ENCODE measurements at regions not wholly inside any gene's neighbourhood (a gene's known extent, or its start where the extent isn't known, plus 50 kb on each side); places are given as distances from the start of the nearest gene placed in this dataset.

- Mint-ChIP-seq H3K27ac (no peak overlapping the region), H3K36me3 (ENCODE audit: insufficient read depth) (no peaks in the 10 kb centered on the region)
Measured at GRCh38 chr14:55772486-55772885, 192.5 kb downstream of the KTN1 start.

GRCh38 chr14:55773312-55773711 lies 193.3 kb downstream of the KTN1 start:
- no peak for DNase-seq (ENCODE audit: low spot score, unreplicated experiment)
- TF ChIP-seq, protein P1, sequence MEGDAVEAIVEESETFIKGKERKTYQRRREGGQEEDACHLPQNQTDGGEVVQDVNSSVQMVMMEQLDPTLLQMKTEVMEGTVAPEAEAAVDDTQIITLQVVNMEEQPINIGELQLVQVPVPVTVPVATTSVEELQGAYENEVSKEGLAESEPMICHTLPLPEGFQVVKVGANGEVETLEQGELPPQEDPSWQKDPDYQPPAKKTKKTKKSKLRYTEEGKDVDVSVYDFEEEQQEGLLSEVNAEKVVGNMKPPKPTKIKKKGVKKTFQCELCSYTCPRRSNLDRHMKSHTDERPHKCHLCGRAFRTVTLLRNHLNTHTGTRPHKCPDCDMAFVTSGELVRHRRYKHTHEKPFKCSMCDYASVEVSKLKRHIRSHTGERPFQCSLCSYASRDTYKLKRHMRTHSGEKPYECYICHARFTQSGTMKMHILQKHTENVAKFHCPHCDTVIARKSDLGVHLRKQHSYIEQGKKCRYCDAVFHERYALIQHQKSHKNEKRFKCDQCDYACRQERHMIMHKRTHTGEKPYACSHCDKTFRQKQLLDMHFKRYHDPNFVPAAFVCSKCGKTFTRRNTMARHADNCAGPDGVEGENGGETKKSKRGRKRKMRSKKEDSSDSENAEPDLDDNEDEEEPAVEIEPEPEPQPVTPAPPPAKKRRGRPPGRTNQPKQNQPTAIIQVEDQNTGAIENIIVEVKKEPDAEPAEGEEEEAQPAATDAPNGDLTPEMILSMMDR (IDR thresholded peaks at IDR 0.05; ENCODE audit: unreplicated experiment): no peak
- no peak overlapping the region for H3K27ac Mint-ChIP-seq
- peaks cover under 1% of the 10 kb centered on the region for H3K9me3 Mint-ChIP-seq (ENCODE audit: low read depth)
- no peak overlapping the region for H3K4me3 Mint-ChIP-seq (ENCODE audit: low read depth)
- peaks cover 7% of the 10 kb centered on the region for H3K4me1 Mint-ChIP-seq (ENCODE audit: low read depth)
- no peaks in the 10 kb centered on the region for H3K27me3 Mint-ChIP-seq
- H3K36me3 Mint-ChIP-seq (ENCODE audit: insufficient read depth): no peaks in the 10 kb centered on the region

More at GRCh38 chr14:55772486-55772885, 192.5 kb downstream of the KTN1 start:
- no peaks in the 10 kb centered on the region for H3K27me3 Mint-ChIP-seq
- H3K4me1 Mint-ChIP-seq (ENCODE audit: low read depth): peaks cover 7% of the 10 kb centered on the region
- TF ChIP-seq, protein P1 (IDR thresholded peaks at IDR 0.05; ENCODE audit: unreplicated experiment): no peak
- no peak overlapping the region for H3K4me3 Mint-ChIP-seq (ENCODE audit: low read depth)
- no peak for DNase-seq (ENCODE audit: low spot score, unreplicated experiment)
- H3K9me3 Mint-ChIP-seq (ENCODE audit: low read depth): peaks cover 6% of the 10 kb centered on the region

DNA sequence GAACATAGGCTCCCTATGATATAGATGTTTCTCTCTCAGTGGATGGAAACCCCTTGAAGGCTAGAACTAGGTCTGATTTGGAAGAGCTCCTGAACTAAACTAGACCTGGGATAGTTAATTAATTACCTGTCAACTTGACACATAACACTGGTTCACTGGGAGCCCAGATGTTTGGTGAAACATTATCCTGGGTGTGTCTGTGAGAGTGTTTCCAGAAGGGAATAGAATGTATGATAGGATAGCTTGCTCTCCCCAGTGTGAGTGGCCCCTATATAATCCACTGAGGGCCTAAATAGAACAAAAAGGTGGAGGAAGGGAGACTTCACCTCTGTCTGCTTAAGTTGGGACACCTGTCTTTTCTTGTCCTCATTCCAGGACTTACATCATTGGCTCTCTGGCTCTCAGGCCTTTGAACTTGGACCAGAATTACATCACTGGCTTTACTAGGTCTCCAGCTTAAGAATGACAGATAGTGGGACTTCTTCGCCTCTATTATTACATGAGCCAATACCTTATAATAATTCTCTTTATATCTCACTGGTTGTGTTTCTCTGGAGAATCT lies 194.1 kb downstream of the KTN1 start:
- Mint-ChIP-seq H3K9me3 (ENCODE audit: low read depth) (no peaks in the 10 kb centered on the region), H3K27ac (no peak overlapping the region), H3K36me3 (ENCODE audit: insufficient read depth) (no peaks in the 10 kb centered on the region), H3K27me3 (no peaks in the 10 kb centered on the region), H3K4me3 (ENCODE audit: low read depth) (no peak overlapping the region), H3K4me1 (ENCODE audit: low read depth) (peaks cover 7% of the 10 kb centered on the region)
- DNase-seq (ENCODE audit: low spot score, unreplicated experiment): no peak
- TF ChIP-seq, protein P1 (IDR thresholded peaks at IDR 0.05; ENCODE audit: unreplicated experiment): no peak

- no peak for DNase-seq (ENCODE audit: low spot score, unreplicated experiment)
- no peaks in the 10 kb centered on the region for H3K9me3 Mint-ChIP-seq (ENCODE audit: low read depth)
- H3K27ac Mint-ChIP-seq: no peak overlapping the region
- TF ChIP-seq, protein P1 (IDR thresholded peaks at IDR 0.05; ENCODE audit: unreplicated experiment): no peak
- H3K27me3 Mint-ChIP-seq: no peaks in the 10 kb centered on the region
- H3K4me3 Mint-ChIP-seq (ENCODE audit: low read depth): no peak overlapping the region
- peaks cover 7% of the 10 kb centered on the region for H3K4me1 Mint-ChIP-seq (ENCODE audit: low read depth)
- no peaks in the 10 kb centered on the region for H3K36me3 Mint-ChIP-seq (ENCODE audit: insufficient read depth)
Measured at GRCh38 chr14:55777877-55778276, 197.9 kb downstream of the KTN1 start.

GRCh38 chr14:55780156-55780946 lies 200.3 kb downstream of the KTN1 start:
- H3K27ac Mint-ChIP-seq: no peak overlapping the region
- H3K4me3 Mint-ChIP-seq (ENCODE audit: low read depth): no peak overlapping the region
- no peaks in the 10 kb centered on the region for H3K27me3 Mint-ChIP-seq
- TF ChIP-seq, protein P1 (IDR thresholded peaks at IDR 0.05; ENCODE audit: unreplicated experiment): no peak
- H3K36me3 Mint-ChIP-seq (ENCODE audit: insufficient read depth): no peaks in the 10 kb centered on the region
- peaks cover 4% of the 10 kb centered on the region for H3K9me3 Mint-ChIP-seq (ENCODE audit: low read depth)
- H3K4me1 Mint-ChIP-seq (ENCODE audit: low read depth): no peaks in the 10 kb centered on the region
- no peak for DNase-seq (ENCODE audit: low spot score, unreplicated experiment)

Data from progenitor cell of endocrine pancreas (in vitro differentiated cells).